Muscle layer of duodenum (tissue), 2 donors: ENCODE measurements at regions not wholly inside any gene's neighbourhood (a gene's known extent, or its start where the extent isn't known, plus 50 kb on each side); places are given as distances from the start of the nearest gene placed in this dataset.
A peak's percentile ranks its signal among the peaks of the same experiment; 100 is the strongest.
"Not testable (repeated sequence)": the region's sequence is repeated elsewhere in the genome, so short reads cannot be mapped to it uniquely, and the experiment has no call there.

Experiments used
- H3K27ac ChIP-seq: one replicate; pipeline ENCODE4 v1.7.0; 2013; ENCODE audit warnings: mild to moderate bottlenecking, low read length
- H3K27me3 ChIP-seq: one replicate; pipeline ENCODE4 v1.7.0; 2013; ENCODE audit warnings: low read depth, mild to moderate bottlenecking, control low read depth, low read length
- H3K36me3 ChIP-seq, 2 donors: one replicate each; pipeline ENCODE4 v1.7.0; 2013; ENCODE audit warnings: low read length in 2 of 2, control low read depth in 1 of 2, mild to moderate bottlenecking in 1 of 2; ENCODE audit not compliant: insufficient read depth in 2 of 2, control insufficient read depth in 1 of 2
- H3K4me1 ChIP-seq, 2 donors: one replicate each; pipeline ENCODE4 v1.7.0; 2013; ENCODE audit warnings: low read length in 2 of 2, mild to moderate bottlenecking in 2 of 2, control low read depth in 1 of 2, moderate library complexity in 1 of 2; ENCODE audit not compliant: insufficient read depth in 2 of 2, control insufficient read depth in 1 of 2
- H3K4me3 ChIP-seq, 2 donors: one replicate each; pipeline ENCODE4 v1.7.0; 2013; ENCODE audit warnings: low read length in 2 of 2, low read depth in 1 of 2, mild to moderate bottlenecking in 1 of 2
- H3K9me3 ChIP-seq, 2 donors: one replicate each; pipeline ENCODE4 v1.7.0; 2013; ENCODE audit warnings: low read length in 2 of 2, control low read depth in 1 of 2, mild to moderate bottlenecking in 1 of 2; ENCODE audit not compliant: control insufficient read depth in 1 of 2
- donor health status: healthy.

GRCh38 chr7:94174956-94175355 lies 170.8 kb upstream of the BET1 start:
- Histone ChIP-seq H3K36me3 (no peaks in the 10 kb centered on the region), H3K9me3 (no peaks in the 10 kb centered on the region), H3K27ac (no peak overlapping the region), H3K4me3 (no peak overlapping the region), H3K4me1 (no peaks in the 10 kb centered on the region), H3K27me3 (no peaks in the 10 kb centered on the region)

DNA sequence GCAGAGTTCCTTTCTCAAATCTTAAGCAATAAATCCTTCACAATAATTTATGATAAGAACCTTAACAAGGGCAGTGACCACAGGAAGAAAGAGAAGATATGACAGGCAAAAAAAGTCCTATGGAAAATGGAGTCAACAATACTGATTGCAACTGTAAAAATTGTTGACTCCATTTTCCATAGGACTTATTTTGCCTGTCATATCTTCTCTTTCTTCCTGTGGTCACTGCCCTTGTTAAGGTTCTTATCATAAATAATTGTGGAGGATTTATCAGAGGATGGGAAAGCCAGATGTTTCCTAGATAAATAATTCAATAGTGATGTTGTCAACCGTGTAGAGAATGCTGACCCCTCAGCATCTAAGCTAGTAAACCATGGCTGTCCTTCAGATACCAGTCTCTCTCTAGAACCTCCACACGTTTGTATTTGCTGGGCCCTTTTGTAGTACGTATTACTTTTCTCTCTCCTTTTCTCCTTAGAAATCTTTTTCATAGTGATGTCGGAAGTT lies 172.6 kb upstream of the BET1 start:
- Histone ChIP-seq H3K27ac (no peak overlapping the region), H3K4me3 (no peak overlapping the region), H3K36me3 (no peaks in the 10 kb centered on the region), H3K4me1 (no peaks in the 10 kb centered on the region), H3K27me3 (no peaks in the 10 kb centered on the region), H3K9me3 (no peaks in the 10 kb centered on the region)

DNA sequence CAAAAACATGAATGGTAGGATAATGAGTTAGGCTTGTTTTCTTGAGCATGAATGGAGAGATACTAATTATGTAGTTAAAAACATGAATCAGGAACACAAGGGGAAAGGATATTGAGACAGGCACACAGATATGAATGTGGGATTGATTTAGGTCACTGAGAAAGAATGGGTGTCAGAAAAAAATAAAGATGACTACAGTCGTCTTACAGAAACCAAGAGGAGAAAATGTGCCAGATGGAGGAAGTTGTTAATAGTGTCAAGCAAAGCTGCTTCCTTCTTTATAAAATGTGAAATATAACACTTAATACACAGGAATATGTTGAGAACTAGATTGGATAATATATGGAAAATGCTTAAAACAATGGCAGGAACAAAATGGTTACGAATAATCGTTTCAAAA lies 173.3 kb upstream of the BET1 start:
- no peak overlapping the region for H3K4me3 ChIP-seq
- H3K4me1 ChIP-seq, result no peaks in the 10 kb centered on the region
- no peaks in the 10 kb centered on the region for H3K36me3 ChIP-seq
- H3K27me3 ChIP-seq, result no peaks in the 10 kb centered on the region
- no peak overlapping the region for H3K27ac ChIP-seq
- no peaks in the 10 kb centered on the region for H3K9me3 ChIP-seq

DNA sequence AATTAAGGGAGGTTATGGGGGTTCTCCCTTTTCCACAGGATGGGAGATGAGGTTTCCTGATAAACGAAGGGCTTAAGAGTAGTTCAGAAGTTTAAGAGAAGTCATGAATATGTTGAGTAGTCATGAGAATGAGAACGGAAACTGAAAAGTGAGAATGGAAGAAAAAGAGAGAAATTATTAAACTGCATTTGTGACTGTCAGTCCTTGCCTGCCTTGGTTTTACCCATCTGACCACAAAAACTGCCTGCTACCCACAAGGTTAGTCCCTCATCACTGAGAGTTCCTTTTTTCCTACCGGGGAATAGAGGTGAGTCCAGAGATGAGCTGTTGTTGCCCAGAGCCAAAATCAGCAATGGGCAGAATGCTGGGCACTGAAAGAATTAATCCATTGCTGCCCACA lies 174.1 kb upstream of the BET1 start:
- Histone ChIP-seq H3K9me3 (no peaks in the 10 kb centered on the region), H3K27me3 (no peaks in the 10 kb centered on the region), H3K4me3 (no peak overlapping the region), H3K27ac (no peak overlapping the region), H3K36me3 (no peaks in the 10 kb centered on the region), H3K4me1 (no peaks in the 10 kb centered on the region)

DNA sequence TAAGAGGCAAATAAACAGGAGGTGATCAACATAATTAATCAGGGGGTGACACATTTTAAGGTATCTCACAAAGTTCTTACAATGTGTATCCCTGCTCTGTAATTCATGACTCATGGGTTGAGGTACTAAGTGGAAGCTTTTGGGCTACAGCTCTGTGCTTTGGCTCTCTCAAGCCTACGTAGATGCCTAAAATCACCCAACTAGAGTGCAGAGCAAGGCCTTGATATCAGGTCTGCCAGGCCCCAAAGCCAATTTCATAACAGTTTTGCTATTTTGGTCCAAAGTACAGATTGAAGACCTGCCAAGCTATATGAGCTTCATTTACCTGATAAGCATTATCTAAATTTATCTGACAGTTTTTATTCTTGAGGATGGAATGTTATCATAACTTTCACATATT lies 175.3 kb upstream of the BET1 start:
- Histone ChIP-seq H3K36me3 (no peaks in the 10 kb centered on the region), H3K4me3 (no peak overlapping the region), H3K9me3 (no peaks in the 10 kb centered on the region), H3K4me1 (no peaks in the 10 kb centered on the region), H3K27ac (no peak overlapping the region), H3K27me3 (no peaks in the 10 kb centered on the region)

GRCh38 chr7:94182066-94182465 lies 177.9 kb upstream of the BET1 start:
- Histone ChIP-seq H3K36me3 (no peaks in the 10 kb centered on the region), H3K9me3 (no peaks in the 10 kb centered on the region), H3K27ac (no peak overlapping the region), H3K4me3 (no peak overlapping the region), H3K4me1 (no peaks in the 10 kb centered on the region), H3K27me3 (no peaks in the 10 kb centered on the region)

DNA sequence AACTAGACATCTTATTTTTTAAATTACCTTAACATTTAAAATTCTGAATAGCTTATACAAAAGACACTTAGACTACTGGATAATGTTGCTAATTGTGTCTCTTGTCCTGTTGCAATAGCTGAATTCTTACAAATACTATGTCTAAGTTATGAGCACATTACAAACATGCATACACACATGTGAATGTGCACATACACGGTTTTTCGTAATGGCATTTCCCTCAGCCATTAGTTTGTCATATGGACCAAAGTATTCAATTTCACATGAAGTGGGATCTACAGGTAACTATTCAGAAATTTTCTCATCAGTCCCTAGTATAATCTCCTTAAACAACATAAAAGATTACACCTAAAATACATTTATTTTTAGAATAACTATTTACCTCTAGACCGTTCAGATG lies 178.6 kb upstream of the BET1 start:
- no peaks in the 10 kb centered on the region for H3K4me1 ChIP-seq
- H3K27ac ChIP-seq, result peak overlapping the region; percentile 58

DNA sequence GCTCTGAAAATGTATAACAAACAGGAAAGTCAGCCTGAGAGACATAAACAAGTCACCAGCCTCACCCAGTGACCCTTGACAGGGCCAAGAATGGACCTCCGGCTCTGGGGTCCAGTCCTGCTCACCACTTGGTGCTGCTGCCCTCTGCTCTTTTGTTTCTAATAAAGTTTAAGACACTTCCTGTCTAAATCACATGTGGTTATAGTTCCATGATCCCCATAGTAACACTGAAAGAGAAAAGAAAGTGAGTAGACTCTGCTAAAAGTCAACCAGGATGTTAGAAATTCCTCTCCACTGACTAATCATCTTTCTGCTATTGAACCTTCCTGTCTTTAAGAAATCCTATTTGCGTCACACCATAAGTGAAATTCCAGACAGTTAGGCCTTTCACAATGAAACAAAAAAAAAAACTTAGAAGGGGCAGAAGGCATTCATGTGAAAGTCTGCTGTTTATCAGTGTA lies 179.2 kb upstream of the BET1 start:
- peak overlapping the region; percentile 58 for H3K27ac ChIP-seq
- no peaks in the 10 kb centered on the region for H3K27me3 ChIP-seq

More for the DNA sequence above, 178.6 kb upstream of the BET1 start:
- Histone ChIP-seq H3K36me3 (no peaks in the 10 kb centered on the region), H3K4me3 (no peak overlapping the region), H3K27me3 (no peaks in the 10 kb centered on the region), H3K9me3 (no peaks in the 10 kb centered on the region)

DNA sequence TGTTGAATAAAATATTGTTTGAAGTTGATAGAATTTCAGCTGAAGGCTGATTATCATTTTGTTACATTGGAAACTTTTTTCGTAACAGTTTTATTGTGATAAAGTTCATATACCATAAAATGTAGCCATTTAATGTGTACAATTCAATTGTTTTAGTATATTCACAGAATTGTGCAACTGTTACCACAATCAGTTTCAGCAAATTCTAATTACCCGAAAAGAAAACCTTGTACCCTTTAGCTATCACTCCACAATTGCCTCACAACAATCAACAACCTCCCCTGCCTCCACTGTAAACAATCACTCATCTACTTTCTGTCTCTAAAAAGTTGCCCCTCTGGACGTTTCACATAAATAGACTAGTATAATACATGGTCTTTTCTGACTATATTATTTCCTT lies 179.7 kb upstream of the BET1 start:
- H3K27ac ChIP-seq, result peak overlapping the region; percentile 58
- no peaks in the 10 kb centered on the region for H3K9me3 ChIP-seq
- no peaks in the 10 kb centered on the region for H3K27me3 ChIP-seq
- no peaks in the 10 kb centered on the region for H3K4me1 ChIP-seq
- no peaks in the 10 kb centered on the region for H3K36me3 ChIP-seq
- H3K4me3 ChIP-seq, result no peak overlapping the region

More for the DNA sequence above, 179.2 kb upstream of the BET1 start:
- H3K36me3 ChIP-seq, result no peaks in the 10 kb centered on the region
- no peaks in the 10 kb centered on the region for H3K9me3 ChIP-seq
- no peaks in the 10 kb centered on the region for H3K4me1 ChIP-seq
- no peak overlapping the region for H3K4me3 ChIP-seq

DNA sequence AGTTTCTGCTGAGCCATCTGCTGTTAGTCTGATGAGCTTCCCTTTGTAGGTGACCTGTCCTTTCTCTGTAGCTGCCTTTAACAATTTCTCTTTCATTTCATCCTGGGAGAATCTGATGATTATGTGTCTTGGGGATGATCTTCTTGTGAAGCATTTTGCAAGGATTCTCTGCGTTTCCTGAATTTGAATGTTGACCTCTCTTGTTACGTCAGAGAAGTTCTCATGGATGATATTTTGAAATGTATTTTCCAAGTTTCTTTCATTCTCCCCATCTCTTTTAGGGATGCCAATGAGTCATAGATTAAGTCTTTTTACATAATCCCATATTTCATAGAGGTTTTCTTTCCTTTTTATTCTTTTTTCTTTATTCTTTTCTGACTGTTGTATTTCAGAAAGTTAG lies 184.2 kb upstream of the BET1 start:
- H3K4me1 ChIP-seq, result no peaks in the 10 kb centered on the region
- no peaks in the 10 kb centered on the region for H3K9me3 ChIP-seq
- no peak overlapping the region for H3K27ac ChIP-seq
- H3K27me3 ChIP-seq, result no peaks in the 10 kb centered on the region
- no peaks in the 10 kb centered on the region for H3K36me3 ChIP-seq
- H3K4me3 ChIP-seq, result no peak overlapping the region

- H3K9me3 ChIP-seq, result no peaks in the 10 kb centered on the region
- no peaks in the 10 kb centered on the region for H3K27me3 ChIP-seq
- no peaks in the 10 kb centered on the region for H3K36me3 ChIP-seq
- H3K4me3 ChIP-seq, result no peak overlapping the region
- H3K27ac ChIP-seq, result no peak overlapping the region
- no peaks in the 10 kb centered on the region for H3K4me1 ChIP-seq
Measured at GRCh38 chr7:94190599-94191061, 186.5 kb upstream of the BET1 start.

- not testable (repeated sequence) for H3K9me3 ChIP-seq, H3K4me1 ChIP-seq, H3K27ac ChIP-seq, H3K4me3 ChIP-seq, H3K36me3 ChIP-seq, H3K27me3 ChIP-seq
Measured at GRCh38 chr7:94194426-94194825, 190.3 kb upstream of the BET1 start.
